Stromal cell of bone marrow (primary cell): ENCODE measurements at regions not wholly inside any gene's neighbourhood (a gene's known extent, or its start where the extent isn't known, plus 50 kb on each side); places are given as distances from the start of the nearest gene placed in this dataset.

Experiments
- DNase-seq: peaks from one replicate; pipeline ENCODE4 v3.0.0-alpha.2; 2012; ENCODE audit warnings: low read depth

DNA sequence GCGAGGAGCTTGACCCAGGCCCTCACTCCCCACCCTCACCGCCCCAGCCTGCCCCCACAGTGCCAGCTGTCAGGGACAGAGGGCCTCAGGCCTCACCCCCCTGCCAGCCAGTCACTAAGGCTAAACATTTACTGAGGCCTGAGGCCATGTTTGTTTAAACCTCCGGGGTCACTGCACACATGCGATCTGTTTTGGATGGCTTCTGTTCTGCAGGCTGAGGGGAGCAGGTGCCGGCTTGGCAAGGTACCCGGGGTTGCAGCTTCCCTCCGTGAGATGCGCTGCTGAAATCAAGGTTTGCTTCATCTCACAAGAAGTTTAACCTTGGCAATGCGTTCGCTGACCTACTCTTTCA lies 103.3 kb upstream of the BOD1 start:
- DNase-seq = no peak

DNA sequence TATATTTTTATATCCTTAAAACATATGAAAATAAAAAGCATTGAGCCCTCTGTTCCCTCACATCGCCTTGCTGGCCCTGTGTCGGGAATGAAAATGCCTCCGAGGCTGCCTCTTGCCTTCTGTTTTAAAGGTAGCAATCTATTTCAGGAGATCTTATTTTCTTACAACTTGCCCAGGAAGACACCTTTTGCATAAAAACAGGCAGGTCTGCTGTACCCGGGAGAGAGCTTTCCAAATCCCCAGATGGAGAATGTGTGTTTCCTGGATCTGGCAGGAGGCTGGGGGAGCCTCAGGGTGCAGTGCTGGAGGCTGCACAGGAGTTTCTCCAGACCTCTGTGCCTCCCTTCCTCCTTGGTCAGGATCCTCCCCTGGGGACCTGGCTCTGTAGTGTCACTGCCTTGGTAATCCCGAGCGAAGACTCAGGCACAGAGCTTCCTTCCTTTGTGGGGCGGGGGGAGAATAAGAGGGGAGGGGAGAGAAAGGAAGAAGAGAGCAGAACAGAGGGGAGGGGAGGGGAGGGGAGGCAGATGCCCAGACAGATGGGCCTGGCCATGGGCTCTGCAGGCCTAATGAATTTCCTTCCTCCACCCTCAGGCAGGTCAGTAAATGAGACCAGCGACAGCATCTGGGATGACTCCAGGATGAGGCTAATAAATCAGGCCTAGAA lies 104.0 kb upstream of the BOD1 start:
- no peak for DNase-seq

DNA sequence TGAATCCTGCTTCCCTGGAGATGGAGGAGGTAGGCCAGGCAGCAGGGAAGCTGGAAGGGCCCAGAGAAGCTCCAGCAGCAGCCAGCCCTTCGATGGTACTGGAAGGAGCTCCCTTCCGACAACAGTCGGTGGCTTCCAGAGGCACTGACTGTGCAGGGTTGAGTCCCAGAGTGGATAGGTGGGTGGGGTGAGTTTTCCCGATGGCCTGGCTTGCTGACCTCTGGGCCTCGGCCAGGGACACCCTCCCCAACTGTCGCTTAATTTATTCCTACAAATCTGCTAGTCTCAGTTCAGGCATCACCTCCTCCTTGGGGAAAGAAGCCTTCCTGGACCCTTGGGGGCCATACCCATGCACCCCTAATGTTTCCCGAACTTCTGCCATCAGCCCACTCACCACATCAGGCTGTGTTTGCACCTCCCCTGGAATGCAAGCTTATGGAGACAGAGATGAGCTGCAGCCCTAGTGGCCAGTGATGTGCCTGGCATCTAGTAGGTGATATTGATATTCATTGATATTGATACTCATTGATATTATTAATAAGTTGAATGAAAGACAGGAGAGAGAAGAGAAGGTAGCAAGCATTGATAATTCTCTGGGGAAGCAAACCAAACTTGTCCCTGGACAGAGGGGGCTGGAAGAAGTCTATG lies 104.6 kb upstream of the BOD1 start:
- no peak for DNase-seq

DNA sequence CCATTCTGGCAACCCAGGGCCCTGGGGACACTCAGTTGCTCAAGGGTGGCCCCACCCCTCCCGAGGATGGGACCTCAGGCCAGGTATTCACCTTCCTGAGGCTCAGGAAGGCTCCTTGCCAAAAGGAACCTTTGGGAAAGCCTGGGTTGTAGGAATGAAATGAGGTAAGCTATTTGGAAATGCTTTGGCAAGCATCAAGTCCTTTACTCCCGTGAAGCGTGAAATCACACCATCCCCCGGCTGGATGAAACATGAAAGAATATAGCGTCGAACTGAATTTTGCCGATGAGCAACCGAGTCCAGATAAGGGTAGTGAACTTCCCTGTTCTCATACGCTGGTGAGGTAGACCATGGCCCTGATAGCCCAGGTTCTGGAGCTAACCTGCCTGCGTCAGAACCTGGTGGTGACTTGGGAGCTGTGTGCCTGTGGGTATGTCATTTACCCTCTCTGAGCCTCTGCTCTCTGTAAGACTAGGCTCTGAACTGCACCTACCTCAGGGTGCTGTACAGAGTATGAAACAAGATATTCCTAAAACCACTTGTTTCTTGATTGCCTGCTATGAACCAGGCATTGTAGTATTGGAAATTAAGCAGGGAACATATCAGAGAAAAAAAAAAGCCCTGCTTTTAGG lies 105.3 kb upstream of the BOD1 start:
- no peak for DNase-seq

DNA sequence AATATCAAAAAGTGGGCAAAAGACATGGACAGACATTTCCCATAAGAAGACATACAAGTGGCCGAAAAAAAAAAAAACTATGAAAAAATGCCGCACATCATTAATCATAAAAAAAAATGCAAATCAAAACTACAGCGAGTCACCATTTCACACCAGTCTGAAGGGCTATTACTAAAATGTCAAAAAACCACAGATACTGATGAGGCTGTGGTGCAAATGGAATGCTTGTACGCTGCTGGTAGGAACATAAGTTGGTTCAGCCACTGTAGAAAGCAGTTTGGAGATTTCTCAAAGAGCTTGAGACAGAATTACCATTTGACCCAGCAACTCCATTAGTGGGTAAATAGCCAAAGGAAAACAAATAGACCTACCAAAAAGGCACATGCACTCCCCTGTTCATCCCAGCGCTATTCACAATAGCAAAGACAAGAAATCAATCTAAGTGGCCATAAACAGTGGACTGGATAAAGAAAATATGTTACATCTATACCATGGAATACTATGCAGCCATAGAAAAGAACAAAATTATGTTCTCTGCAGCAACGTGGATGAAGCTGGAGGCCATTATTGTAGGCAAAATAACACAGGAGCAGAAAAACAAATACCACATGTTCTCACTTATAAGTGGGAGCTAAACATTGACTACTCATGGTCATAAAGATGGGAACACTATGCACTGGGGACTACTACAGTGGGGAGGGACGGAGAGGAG lies 110.6 kb upstream of the BOD1 start:
- no peak for DNase-seq

DNA sequence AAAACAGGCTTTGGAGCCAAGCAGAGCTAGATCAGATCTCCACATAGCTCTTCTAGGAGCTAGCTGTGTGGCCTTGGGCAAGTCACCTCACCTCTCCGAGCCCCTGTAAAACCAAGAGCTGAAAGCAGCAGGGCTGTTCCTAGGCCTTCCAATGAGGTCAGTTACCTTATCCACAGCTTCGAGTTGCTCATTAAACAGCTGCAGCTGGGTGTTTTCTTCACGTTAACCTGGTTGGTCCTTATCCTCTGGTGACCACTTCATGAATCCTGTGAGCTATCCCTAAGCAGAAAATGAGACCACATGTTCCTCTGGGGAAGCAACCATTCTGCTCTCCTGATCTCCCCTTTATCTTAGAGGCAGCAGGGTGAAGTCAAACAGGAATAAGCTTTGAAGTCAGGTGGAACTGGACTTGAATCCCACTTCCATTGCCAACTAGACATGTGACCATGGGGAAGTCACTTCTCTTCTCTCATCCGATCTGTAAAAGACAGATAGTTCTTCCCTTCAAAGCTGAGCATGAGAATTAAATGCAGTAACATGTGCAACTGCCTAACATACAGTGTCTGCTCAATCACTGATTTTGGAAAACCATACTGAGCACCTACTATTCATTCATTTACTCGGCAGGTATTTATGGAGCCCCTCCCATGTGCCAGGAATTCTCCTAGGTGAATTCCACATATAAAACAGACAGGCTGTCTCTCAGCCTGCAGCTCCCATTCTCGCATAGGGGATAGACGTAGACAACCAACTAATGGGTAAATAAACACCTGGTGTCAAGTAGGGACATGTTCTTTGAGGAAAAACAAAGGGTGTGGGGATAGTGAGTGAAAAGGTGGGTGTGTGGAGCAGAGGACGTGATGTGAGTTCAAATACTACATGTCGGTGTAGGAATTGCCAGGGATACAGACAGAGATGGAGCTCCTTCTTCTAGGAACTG lies 111.7 kb upstream of the BOD1 start:
- DNase-seq = no peak

DNA sequence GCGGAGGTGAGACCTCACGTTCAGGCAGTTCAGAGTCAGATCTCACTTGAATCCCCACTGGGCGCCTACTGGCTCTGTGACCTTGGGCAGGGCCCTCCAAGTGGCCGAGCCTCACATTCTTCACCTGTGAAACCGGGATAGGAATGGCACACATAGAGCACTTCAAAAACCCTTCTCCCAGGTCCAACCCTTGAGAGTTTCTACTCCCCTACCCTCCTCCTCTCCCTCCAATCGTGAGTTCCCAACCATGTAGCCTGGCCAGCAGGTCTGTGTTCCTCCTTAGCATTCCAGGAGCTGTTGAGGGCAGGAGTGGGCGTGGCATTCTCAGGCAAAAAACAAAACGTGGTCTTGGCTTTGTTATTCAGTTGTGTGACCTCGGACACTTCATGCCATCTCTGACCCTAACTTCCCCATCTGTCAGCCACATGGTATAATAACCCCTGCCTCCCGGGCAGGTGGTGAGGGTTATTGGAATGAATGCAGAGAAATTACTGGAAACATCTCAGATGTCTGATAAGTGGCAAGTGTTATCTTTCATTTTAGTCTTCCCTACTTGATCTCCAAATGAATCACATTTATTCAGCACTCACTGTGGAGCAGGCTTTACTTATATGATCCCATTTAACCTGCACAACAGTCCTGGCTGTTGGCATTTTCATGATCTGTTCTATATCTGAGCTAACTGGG lies 112.8 kb upstream of the BOD1 start:
- DNase-seq = no peak

DNA sequence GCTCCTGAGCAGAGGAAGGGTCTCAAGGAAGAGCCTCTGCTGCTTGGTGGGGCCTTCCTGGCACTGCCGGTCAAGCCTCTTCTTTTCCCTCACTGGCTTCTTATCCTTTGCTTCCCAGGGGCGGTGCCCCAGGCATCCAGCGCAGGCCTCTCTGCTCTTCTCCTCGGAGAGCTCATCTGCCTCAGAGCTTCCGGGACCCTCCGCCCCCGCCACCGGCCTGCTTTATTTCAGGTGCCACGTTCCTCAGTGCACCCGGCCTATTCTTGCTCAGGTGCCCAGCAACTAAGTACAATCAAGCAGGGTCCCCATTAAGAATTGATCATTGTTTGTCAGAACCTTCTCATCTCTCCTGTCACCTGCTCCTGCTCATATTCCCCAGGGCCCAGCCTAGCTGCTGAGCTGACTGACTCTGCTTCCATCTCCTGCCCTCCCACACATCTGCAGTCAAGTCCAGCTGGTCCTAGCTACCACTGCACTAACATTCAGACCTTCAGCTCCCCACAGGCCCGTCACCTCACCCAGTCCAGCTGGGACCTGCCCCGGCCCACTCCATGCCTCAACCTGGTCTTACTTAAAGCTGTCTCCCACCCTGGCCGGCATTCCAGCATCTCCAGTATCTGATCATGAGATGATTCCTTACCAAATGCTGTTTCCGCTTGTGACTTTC lies 114.3 kb upstream of the BOD1 start:
- DNase-seq = no peak

DNA sequence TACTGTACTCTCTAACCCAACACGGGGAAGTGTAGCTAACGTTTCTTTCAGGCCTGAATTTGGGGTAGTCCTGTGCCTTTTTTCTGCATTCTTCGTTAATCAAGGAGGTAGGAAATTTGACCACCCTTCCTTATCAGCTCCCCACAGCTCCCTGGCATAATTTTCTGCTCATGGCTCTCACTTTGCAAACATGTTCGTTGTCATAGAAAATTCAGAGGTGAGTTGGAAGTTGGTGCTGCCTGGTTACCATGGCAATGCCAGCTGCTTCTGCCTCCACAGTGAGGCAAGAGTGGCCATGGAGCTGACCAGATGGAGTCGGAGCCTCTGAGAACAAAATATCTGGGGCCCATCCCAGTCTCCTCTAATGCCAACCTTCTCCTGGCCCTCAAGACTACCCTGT lies 116.6 kb upstream of the BOD1 start:
- DNase-seq = no peak

DNA sequence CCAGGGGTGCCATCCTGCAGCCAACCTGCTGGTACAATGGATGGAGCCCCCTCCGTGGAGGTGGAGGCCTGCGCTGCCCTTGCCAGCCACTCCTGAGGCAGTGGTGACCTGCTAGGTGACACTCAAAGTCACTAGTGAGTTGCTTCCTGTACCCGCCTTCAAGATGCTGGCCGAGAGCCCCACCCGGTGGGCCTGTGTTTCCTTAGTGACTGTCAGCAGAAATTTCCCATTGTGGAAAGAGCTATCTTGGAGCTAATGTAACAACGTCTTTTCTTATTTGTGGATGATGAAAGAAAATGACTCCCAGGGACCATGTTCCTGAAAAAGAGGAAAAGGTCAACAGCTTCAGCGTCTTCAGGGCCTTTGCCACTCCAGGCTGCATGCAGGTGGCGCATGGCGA lies 117.0 kb upstream of the BOD1 start:
- DNase-seq = no peak

DNA sequence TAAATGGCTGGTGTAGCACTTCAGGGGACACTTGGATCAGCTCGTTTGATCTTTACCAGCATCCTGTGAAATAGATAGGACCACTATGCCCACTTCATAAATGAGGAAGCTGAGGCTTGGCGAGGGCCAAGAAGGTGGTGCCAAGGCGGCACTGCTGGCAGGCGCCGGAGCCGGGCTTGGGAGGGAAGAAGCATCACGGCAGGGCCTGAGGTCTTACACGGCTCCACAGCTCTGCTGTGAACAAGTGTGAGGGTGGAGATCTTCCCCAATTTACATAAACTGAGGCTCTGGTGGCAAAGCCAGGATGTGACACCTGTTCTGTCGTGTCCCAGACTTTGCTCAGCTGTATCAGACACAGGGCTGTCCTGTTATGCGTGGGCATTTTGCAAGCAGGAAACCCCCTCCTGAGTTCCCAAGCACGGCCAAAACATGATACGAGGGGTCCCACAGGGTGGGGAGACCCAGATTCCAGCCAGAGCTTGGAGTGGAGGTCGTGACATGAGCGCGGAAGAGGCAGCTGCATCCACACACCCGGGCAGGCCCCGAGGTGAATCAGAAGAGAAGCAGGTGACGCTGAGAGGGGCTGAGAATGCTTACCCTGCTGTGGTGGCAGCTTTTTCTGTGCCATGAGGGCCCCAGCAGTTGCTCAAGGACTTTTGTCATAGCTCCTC lies 117.5 kb upstream of the BOD1 start:
- no peak for DNase-seq

DNA sequence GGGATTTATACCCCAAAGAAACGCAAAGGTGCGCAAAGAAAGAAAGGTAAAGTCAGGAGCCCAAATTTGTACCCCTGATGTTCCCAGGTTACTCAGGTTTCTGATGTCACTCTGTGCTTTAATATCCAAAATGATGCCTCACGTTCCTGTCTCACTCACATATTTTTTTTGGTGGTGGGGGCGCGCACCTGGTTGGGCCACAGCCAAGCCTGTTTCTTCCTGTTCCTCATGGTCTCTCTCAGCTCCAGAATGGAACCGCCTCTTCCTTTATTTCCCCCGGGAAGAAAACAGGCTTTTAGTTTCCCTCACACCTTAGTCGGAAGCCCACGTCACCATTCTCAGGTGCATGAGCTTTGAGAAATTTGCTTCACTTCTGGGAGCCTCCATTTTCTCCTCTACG lies 118.3 kb upstream of the BOD1 start:
- no peak for DNase-seq

DNA sequence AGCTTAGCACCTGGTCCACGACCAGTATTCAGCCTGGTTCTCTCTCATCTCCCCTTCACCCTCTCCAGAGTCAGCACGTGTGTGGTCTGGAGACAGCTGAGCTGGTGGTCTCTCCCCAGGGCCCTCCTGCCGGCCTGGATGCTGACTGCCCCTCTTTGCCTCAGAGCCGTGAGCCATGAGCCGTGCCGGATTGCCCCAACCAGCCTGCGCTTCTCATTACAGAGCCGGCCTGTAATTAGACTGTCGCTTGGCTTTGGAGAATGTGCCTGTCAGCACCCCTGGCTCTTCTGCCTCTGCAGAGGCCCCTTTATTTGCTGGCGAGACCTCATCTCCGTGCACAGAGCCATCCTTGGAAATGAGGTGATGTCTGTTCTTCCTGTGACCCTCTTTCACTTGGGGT lies 118.7 kb upstream of the BOD1 start:
- no peak for DNase-seq

DNA sequence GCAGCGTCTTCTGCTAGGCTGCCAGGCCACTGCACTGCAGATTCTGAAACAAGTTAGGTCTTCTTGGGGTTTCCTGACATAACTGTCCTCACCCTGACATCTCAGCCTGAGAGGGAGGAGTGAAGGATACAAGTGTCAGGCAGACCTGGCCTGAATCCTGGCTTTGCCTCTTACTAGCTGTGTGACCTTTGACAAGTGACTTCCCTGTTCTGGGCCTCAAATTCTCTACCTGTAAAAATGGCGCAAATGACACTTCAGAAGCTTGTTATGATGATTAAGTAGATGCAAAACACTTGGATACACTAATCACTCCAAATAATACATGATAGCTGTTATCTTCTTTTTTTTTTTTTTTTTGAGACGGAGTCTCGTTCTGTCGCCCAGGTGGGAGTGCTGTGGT lies 119.2 kb upstream of the BOD1 start:
- no peak for DNase-seq

DNA sequence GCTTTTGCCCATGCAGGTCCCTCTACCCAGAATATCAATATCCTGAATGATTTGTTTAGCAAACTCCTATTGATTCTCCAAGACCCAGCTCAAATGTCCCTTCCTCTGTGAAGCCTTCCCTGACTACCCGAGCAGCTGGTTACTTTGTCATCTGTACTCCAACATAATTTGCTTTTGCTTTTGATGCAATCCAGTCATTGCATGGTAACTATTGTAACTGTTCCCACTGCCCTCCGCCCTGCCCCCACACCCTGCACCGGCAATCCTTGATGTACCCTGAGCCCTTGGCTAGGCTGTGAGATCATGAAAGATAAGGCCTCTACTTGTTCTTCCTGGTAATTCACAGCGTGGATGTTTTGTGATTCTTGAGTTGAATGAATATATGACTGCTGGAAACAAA lies 119.9 kb upstream of the BOD1 start:
- no peak for DNase-seq

DNA sequence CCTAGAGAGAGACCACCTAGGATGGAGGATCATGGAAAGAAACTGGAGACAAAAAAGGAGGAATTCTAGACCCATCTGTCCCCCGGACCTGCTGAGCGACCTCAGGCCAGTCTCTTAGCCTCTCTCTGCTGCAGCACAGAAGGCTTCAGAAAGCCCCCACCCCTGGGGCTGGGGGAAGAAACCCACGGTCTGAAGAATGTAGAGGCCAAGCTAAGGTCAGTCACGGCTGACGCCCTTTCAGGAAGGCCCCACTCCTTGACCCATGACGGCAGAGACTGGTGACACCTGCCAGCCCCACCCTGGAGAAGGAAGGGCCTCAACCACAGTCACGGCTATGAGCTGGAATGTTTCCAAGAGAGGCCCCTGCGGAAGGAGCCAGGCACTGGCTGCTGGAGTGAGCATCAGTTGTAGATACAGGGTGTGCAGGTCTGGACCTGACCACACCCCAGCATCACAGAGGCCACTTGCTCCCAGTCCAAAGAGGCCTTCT lies 120.5 kb upstream of the BOD1 start:
- no peak for DNase-seq

DNA sequence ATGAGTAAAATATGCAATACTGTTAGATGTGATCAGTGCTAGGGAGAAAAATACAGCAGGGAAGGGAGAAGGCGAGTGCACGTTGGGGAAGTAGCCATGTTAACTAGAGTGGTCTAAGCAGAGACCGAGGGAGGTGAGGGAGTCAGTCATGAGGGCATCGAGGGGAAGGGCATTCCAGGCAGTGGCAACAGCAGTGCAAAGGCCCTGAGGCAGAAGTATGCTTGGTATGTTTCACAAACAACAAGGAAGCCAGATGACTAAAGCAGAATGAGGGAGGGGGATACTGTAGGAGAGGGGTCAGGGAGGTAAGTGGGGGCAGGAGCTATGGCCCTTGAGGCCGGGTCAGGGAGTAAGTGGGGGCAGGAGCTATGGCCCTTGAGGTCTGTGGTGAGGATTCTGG lies 123.3 kb upstream of the BOD1 start:
- no peak for DNase-seq

DNA sequence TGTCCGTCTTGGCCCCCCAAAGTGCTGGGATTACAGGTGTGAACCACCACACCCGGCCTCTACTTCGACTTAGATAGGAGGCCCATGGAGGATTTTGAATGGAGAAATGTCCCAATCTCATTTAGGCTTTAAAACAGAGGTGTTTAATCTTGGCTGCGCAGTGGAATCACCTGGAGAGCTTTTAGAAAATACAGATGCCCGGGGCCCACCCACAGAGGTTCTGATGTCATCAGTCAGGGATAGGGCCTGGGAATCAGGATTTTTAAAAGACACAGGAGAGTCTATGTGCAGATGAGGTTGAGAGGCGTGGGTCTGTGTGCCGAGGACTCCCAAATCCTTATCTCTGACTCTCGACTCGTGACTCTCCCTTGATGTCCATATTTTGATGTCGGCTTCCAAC lies 124.0 kb upstream of the BOD1 start:
- no peak for DNase-seq

DNA sequence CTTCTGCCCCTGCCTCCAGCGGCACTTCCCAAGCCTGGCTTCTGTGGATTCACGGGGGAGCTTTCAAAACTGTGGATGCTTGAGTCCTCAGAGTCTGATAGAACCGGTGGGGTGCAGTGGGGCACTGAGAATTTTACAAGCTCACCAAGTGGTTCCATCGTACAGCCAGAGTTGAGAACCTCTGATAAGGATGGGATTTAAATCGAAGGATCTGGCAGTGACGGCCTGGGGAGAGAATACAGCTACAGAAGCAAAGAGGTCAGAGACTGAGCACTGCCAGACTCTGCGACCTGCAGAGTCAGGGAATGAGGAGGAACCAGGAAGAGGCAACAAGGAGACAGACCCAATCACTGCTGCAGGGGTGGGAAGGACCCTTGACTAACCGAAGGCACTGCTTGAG lies 124.6 kb upstream of the BOD1 start:
- DNase-seq = no peak

DNA sequence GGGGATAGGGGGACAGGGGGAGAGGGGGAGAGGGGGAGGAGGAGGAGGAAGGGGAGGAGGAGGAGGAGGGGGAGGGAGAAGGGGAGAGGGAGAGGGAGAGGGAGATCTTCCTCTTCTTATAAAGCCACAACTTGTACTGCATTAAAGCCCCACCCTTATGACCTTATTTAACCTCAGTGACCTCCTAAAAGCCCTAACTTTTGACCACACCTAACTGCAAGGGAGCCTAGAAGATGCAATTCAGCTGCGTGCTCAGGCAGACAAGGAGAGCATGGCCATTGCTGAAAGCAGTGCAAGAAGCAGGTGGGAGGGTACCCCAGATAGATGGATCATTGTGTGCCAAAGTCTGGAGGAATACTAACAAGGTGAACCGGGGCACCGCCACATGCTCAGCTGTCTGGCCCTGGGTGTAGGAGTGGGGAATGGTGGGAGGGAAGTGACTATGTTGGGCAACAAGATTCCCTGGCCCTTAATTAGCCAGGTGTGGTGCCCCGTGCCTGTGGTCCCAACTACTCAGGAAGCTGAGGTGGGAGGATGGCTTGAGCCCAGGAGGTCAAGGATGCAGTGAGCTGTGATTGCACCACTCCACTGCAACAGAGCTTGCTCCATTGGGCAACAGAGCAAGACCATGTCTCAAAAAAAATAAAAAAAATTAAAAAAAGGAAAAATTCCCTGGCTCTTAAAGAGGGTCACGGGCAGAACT lies 125.4 kb upstream of the BOD1 start:
- DNase-seq = no peak
